SU-DHL-6 (cell line): ENCODE measurements at regions not wholly inside any gene's neighbourhood (a gene's known extent, or its start where the extent isn't known, plus 50 kb on each side); places are given as distances from the start of the nearest gene placed in this dataset.
"Not testable (repeated sequence)": the region's sequence is repeated elsewhere in the genome, so short reads cannot be mapped to it uniquely, and the experiment has no call there.

ENCODE experiments used
- H2AFZ ChIP-seq: fragments of 200-600 bp; sonication (generic); 2 replicates; pipeline ENCODE4 v1.6.1; 2014; ENCODE audit warnings: low read depth, mild to moderate bottlenecking, moderate library complexity, mixed read lengths, antibody characterized with exemption, low read length; ENCODE audit not compliant: severe bottlenecking
- H3F3A ChIP-seq: fragments of 200-600 bp; shearing (Covaris generic); 2 replicates; pipeline ENCODE4 v1.6.0; 2016; ENCODE audit warnings: antibody characterized with exemption, mild to moderate bottlenecking; ENCODE audit not compliant: insufficient read depth
- H3K27ac ChIP-seq: fragments of 200-600 bp; sonication (generic); 2 replicates; pipeline ENCODE4 v1.5.1; 2016; ENCODE audit warnings: low read depth, mild to moderate bottlenecking, low read length, moderate library complexity, mixed read lengths
- H3K27me3 ChIP-seq: fragments of 200-600 bp; sonication (generic), shearing (Covaris generic); 2 replicates; pipeline ENCODE4 v1.6.0; 2014; ENCODE audit warnings: mild to moderate bottlenecking, low read length
- H3K36me3 ChIP-seq: fragments of 200-600 bp; sonication (generic); 2 replicates; pipeline ENCODE4 v1.6.1; 2014; ENCODE audit warnings: mild to moderate bottlenecking, low read length, mixed read lengths
- H3K4me2 ChIP-seq: fragments of 300-600, 200-600 bp; shearing (Covaris generic), sonication (generic); 2 replicates; pipeline ENCODE4 v1.6.0; 2014; ENCODE audit warnings: low read length, low read depth, mild to moderate bottlenecking; ENCODE audit not compliant: poor library complexity, severe bottlenecking
- H3K4me3 ChIP-seq: fragments of 200-600 bp; sonication (generic); 2 replicates; pipeline ENCODE4 v1.5.1; 2014; ENCODE audit warnings: antibody characterized with exemption, low read length, mild to moderate bottlenecking, mixed read lengths; ENCODE audit not compliant: insufficient read depth, poor library complexity, severe bottlenecking
- H3K79me2 ChIP-seq: fragments of 200-600 bp; sonication (generic); 2 replicates; pipeline ENCODE4 v1.6.1; 2014; ENCODE audit warnings: mild to moderate bottlenecking, low read length, moderate library complexity; ENCODE audit not compliant: insufficient read depth
- H3K9ac ChIP-seq: fragments of 200-600 bp; sonication (generic); 2 replicates; pipeline ENCODE4 v1.7.0; 2014; ENCODE audit warnings: mild to moderate bottlenecking, low read length
- H3K9me2 ChIP-seq: fragments of 200-600 bp; sonication (generic); replicated peaks from 2 replicates; pipeline ENCODE4 v1.6.1; 2014; ENCODE audit warnings: low read length; ENCODE audit not compliant: insufficient read depth
- H3K9me3 ChIP-seq: fragments of 200-600 bp; sonication (generic); 2 replicates; pipeline ENCODE4 v1.6.1; 2014; ENCODE audit warnings: low read length, mixed read lengths; ENCODE audit not compliant: insufficient read depth
- H4K20me1 ChIP-seq: fragments of 200-600 bp; sonication (generic); 2 replicates; pipeline ENCODE4 v1.6.1; 2014; ENCODE audit warnings: low read depth, mild to moderate bottlenecking, antibody characterized with exemption, low read length, moderate library complexity, mixed read lengths
- CTCF ChIP-seq: fragments of 200-600 bp; sonication (generic); IDR thresholded peaks from one replicate; pipeline ENCODE4 v1.5.1; 2017; ENCODE audit warnings: antibody characterized with exemption, mild to moderate bottlenecking, low read length, moderate library complexity; ENCODE audit not compliant: insufficient read depth, poor library complexity, severe bottlenecking
- EZH2phosphoT487 ChIP-seq: fragments of 200-600 bp; sonication (generic), shearing (Covaris generic); conservative IDR thresholded peaks from 2 replicates; pipeline ENCODE4 v1.6.1; 2018; ENCODE audit warnings: mild to moderate bottlenecking, antibody characterized with exemption, low read length, moderate library complexity, mixed read lengths

GRCh38 chr18:30674596-30674995 is 367.9 kb downstream of the DSC3 start:
- Histone ChIP-seq H3K4me3 (no peak overlapping the region), H3K27ac (no peak overlapping the region), H4K20me1 (no peaks in the 10 kb centered on the region)

GRCh38 chr18:30672439-30672838 is 370.1 kb downstream of the DSC3 start:
- not testable (repeated sequence) for H3K9me2 ChIP-seq, H3F3A ChIP-seq, H3K27ac ChIP-seq, H3K4me2 ChIP-seq, H3K9me3 ChIP-seq, H3K79me2 ChIP-seq, H2AFZ ChIP-seq, H3K4me3 ChIP-seq, H3K9ac ChIP-seq, H4K20me1 ChIP-seq, H3K27me3 ChIP-seq, H3K36me3 ChIP-seq

More at GRCh38 chr18:30674596-30674995, 367.9 kb downstream of the DSC3 start:
- no peaks in the 10 kb centered on the region; the same call in 1 of the 2 replicates for H3K36me3 ChIP-seq
- no peak overlapping the region for H2AFZ ChIP-seq
- no peak overlapping the region for H3K9ac ChIP-seq
- no peak overlapping the region for H3K4me2 ChIP-seq
- TF ChIP-seq EZH2phosphoT487 (no peak), CTCF (no peak)
- H3F3A ChIP-seq = no peaks in the 10 kb centered on the region
- no peaks in the 10 kb centered on the region for H3K9me3 ChIP-seq
- no peaks in the 10 kb centered on the region for H3K79me2 ChIP-seq
- no peaks in the 10 kb centered on the region for H3K27me3 ChIP-seq
- H3K9me2 ChIP-seq = no peaks in the 10 kb centered on the region

- Histone ChIP-seq H2AFZ (no peak overlapping the region), H3K27me3 (no peaks in the 10 kb centered on the region; the same call in 1 of the 2 replicates)
These were observed 384.2 kb downstream of the DSC3 start for GRCh38 chr18:30658306-30658705.

GRCh38 chr18:30652387-30652786 is 390.2 kb downstream of the DSC3 start:
- no peaks in the 10 kb centered on the region; the same call in 1 of the 2 replicates for H3K27me3 ChIP-seq
- no peaks in the 10 kb centered on the region for H3K79me2 ChIP-seq
- no peaks in the 10 kb centered on the region for H4K20me1 ChIP-seq
- H3K4me3 ChIP-seq = no peak overlapping the region
- H3K9me3 ChIP-seq = no peaks in the 10 kb centered on the region
- TF ChIP-seq EZH2phosphoT487 (no peak), CTCF (no peak)
- H3K4me2 ChIP-seq = no peak overlapping the region
- H3K27ac ChIP-seq = no peak overlapping the region
- no peak overlapping the region for H3K9ac ChIP-seq
- no peaks in the 10 kb centered on the region for H3K9me2 ChIP-seq
- no peaks in the 10 kb centered on the region; the same call in 1 of the 2 replicates for H3K36me3 ChIP-seq
- no peak overlapping the region for H2AFZ ChIP-seq
- no peaks in the 10 kb centered on the region for H3F3A ChIP-seq

More at GRCh38 chr18:30658306-30658705, 384.2 kb downstream of the DSC3 start:
- Histone ChIP-seq H3K9ac (no peak overlapping the region), H3K79me2 (no peaks in the 10 kb centered on the region), H4K20me1 (no peaks in the 10 kb centered on the region), H3K4me2 (no peak overlapping the region), H3F3A (no peaks in the 10 kb centered on the region), H3K36me3 (no peaks in the 10 kb centered on the region; the same call in 1 of the 2 replicates), H3K4me3 (no peak overlapping the region), H3K9me3 (no peaks in the 10 kb centered on the region), H3K9me2 (no peaks in the 10 kb centered on the region), H3K27ac (no peak overlapping the region)
- no peak for TF ChIP-seq EZH2phosphoT487
- no peak for TF ChIP-seq CTCF
